ENCODE measurements at regions not wholly inside any gene's neighbourhood (a gene's known extent, or its start where the extent isn't known, plus 50 kb on each side); places are given as distances from the start of the nearest gene placed in this dataset.

DNA sequence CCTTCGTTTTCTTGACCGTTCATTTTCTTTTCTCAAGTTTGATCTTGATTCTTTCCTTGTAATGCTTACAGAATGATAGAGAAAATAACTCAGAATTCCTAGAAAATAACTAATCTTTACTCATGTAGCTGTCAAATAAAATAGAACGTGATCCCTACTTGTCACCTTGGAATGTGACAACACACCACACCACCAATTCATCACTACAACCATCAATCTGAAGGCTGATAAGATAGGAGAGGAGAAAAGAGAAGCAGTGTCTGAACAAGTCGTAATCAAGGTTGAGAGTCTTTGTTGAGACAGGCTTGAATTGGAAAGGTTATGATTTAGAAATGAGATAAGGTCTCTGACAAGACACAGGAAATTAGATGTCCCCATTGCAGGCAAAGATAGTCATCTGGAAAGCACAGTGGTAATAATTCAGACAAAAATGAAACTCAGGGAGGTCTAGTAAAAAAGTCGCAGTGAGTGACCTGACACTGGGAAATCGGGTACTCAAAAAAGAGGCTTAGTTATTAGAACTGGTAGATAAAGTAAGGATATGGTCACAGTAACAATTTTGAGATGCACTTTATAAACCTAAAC, 456.2 kb downstream of the FAT4 start:
- no peak for TF ChIP-seq EZH2 (IDR thresholded peaks at IDR 0.05; ENCODE audit: borderline replicate concordance, insufficient read depth, low read depth, low read length, poor library complexity, severe bottlenecking)
- TF ChIP-seq, protein P1, sequence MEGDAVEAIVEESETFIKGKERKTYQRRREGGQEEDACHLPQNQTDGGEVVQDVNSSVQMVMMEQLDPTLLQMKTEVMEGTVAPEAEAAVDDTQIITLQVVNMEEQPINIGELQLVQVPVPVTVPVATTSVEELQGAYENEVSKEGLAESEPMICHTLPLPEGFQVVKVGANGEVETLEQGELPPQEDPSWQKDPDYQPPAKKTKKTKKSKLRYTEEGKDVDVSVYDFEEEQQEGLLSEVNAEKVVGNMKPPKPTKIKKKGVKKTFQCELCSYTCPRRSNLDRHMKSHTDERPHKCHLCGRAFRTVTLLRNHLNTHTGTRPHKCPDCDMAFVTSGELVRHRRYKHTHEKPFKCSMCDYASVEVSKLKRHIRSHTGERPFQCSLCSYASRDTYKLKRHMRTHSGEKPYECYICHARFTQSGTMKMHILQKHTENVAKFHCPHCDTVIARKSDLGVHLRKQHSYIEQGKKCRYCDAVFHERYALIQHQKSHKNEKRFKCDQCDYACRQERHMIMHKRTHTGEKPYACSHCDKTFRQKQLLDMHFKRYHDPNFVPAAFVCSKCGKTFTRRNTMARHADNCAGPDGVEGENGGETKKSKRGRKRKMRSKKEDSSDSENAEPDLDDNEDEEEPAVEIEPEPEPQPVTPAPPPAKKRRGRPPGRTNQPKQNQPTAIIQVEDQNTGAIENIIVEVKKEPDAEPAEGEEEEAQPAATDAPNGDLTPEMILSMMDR (IDR thresholded peaks at IDR 0.05), result no peak

Measured in B cell (primary cell).